Activated CD4-positive, CD25-positive, alpha-beta regulatory T cell treated with anti-CD3 and anti-CD28 coated beads, Interleukin-2, amount 50 U/mL, for 16 hours (primary cell): ENCODE measurements at regions not wholly inside any gene's neighbourhood (a gene's known extent, or its start where the extent isn't known, plus 50 kb on each side); places are given as distances from the start of the nearest gene placed in this dataset.
"Not testable (repeated sequence)": the region's sequence is repeated elsewhere in the genome, so short reads cannot be mapped to it uniquely, and the experiment has no call there.

Experiments
- DNase-seq: peaks from one replicate; pipeline ENCODE4 v3.0.0-alpha.2; 2020; ENCODE audit warnings: low read depth, low spot score

DNA sequence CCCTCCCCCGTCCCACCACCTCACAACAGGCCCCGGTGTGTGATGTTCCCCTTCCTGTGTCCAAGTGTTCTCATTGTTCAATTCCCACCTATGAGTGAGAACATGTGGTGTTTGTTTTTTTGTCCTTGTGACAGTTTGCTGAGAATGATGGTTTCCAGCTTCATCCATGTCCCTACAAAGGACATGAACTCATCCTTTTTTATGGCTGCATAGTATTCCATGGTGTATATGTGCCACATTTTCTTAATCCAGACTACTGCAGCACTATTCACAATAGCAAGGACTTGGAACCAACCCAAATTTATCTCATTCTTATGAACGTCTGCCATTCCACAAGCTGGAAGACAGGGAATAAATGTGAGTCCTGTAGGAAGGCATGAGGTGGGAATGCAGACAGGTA is 79.6 kb upstream of the SLC6A11 start:
- DNase-seq = not testable (repeated sequence)

DNA sequence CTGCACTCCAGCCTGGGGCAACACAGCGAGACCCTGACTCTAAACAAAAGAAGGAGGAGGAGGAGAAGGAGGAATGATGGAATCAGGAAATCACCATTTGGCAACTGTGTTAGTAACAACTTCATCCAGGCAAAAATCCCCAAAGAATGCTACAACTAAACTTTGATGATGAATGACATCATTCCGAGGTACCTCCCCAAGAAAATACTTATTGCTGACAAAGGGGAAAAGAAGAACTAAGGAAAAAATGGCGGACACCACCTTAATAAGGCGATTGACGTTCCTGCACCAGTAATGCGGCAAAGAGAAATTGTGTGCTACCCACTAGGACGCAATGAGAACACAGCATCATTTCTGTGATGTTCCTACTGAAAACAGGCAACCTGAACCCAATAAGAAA is 78.2 kb upstream of the SLC6A11 start:
- DNase-seq = no peak

GRCh38 chr3:10738688-10739372 is 77.2 kb upstream of the SLC6A11 start:
- DNase-seq = peak; percentile 54

DNA sequence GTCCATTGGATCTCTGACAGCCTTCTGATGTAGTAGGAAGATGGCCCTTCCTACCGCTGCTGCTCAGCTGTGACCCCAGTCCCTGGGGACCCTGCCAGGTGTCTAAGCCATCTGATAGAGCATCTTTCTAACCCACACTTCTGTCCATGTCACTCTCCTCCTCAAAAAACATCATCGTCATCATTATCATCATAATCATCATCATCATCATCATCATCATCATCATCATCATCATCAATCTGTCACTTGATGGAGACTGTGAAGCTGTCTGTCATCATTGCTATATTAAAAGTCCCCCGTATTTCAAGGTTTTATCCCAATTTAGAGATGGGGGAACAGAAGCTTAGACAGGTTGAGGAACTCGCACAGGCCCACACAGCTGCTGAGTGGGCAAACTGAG is 75.1 kb upstream of the SLC6A11 start:
- no peak for DNase-seq

- DNase-seq = no peak
Measured at GRCh38 chr3:10741891-10742671, 73.9 kb upstream of the SLC6A11 start.

DNA sequence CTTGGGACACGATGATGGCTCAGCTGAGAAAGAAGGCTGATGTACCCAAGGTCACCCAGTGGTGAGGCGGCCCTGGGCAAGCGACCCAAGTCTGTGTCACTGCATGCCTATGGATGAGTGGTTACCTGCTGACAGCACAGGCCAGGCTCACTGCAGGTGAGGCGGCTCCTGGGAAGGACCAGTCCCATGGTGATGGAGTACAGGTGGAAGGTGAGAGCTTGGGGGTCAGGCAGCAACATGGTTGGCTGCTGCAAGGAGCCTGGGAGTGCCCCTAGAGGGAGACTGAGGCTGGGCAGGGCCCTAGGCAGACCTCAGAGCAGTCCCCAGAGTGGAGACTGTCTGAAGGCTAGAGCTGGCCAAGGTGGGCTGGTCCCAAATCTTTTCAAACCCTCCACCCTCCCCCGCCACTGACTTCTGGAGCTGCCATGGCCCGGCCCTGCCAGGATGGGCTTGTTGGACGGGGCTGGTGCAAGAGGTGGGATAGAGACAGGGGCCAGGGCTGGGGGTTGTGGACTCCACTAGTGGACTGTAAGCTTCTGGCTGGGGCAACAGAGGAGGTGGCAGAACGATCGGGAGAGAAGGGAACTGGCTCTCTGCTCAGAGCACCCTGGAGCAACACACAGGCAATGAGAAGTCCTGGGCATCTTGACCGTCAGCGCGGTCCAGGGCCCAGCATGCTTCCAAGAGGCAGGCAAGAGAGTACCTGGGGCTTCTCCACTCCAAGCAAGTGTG is 72.5 kb upstream of the SLC6A11 start:
- DNase-seq = no peak

DNA sequence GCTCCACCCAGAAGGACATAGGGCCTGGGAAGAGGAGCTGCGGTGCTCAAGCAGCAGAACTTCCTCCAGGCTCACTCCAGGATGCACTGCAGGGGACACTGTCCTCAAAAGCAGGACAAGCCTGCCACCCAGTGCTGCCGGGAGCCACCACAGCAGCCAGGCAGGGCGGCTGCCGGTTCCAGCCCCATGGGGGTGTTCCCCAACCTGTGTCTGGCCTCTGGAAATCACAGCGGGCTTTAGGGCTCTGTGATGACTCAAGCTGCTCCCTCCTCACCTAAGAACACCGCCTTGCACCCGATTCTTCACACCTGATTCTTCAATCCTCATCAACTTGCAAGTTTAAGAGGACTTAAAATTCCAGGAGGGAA is 71.9 kb upstream of the SLC6A11 start:
- no peak for DNase-seq

GRCh38 chr3:10745392-10745791 is 70.6 kb upstream of the SLC6A11 start:
- DNase-seq = no peak

DNA sequence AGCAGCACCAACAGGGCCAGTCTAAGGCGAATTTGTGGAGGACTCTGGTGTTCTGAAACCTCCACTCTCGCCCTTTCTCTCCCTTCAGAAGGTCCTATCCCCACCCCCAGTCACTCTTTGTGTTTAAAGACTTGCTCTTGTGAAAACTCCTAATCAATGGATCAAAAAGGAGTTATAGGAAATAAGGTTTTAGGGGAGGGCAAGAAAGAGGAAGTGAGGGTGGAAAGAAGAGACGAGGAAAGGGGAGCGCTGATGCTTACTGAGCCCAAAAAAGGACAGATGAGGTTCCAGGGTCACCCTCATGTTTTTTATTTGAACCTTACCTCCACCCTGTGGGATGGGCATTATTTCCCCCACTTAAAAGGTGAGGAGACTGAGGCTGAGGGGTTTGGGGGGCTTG is 70.0 kb upstream of the SLC6A11 start:
- DNase-seq = no peak

GRCh38 chr3:10746684-10747083 is 69.3 kb upstream of the SLC6A11 start:
- DNase-seq = no peak

GRCh38 chr3:10747341-10747740 is 68.7 kb upstream of the SLC6A11 start:
- DNase-seq = no peak

GRCh38 chr3:10748040-10748439 is 68.0 kb upstream of the SLC6A11 start:
- no peak for DNase-seq

DNA sequence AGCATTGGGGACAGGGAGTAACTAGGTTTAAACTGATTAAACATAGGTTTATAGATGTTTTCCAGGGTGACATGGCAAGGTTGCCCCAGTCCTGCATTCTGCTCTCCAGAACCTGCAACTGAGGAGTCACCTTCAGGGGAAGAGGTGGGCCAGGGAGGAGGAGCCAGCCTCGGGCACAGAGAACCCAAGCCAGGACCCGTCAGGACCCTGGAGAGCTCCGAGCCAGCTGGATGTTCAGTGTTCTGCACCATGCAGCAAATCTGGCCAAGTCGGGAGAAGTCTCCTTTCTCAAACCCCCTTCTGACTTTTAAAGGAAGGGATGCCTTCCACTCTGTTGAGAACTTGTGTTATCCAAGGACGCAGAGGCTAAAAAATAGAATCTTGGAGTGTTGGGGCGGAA is 62.1 kb upstream of the SLC6A11 start:
- DNase-seq = no peak

- no peak for DNase-seq
Measured at GRCh38 chr3:10756546-10756945, 59.5 kb upstream of the SLC6A11 start.

- no peak for DNase-seq
Measured at GRCh38 chr3:10757021-10757820, 58.8 kb upstream of the SLC6A11 start.

DNA sequence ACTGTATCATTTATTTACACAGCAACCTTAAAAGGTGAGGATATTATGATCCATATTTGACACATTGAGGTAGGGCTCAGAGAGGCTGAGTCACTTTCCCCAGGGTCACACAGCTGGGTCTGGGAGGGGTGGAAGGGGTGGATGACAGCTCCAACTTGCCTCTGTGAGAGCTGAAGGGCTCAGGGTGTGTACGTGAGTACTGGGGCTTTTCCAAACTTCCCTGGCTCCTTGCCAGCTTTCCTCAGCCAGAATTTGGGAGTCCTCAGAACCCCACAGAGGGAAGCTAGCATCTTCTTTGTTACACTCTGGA is 58.3 kb upstream of the SLC6A11 start:
- no peak for DNase-seq

DNA sequence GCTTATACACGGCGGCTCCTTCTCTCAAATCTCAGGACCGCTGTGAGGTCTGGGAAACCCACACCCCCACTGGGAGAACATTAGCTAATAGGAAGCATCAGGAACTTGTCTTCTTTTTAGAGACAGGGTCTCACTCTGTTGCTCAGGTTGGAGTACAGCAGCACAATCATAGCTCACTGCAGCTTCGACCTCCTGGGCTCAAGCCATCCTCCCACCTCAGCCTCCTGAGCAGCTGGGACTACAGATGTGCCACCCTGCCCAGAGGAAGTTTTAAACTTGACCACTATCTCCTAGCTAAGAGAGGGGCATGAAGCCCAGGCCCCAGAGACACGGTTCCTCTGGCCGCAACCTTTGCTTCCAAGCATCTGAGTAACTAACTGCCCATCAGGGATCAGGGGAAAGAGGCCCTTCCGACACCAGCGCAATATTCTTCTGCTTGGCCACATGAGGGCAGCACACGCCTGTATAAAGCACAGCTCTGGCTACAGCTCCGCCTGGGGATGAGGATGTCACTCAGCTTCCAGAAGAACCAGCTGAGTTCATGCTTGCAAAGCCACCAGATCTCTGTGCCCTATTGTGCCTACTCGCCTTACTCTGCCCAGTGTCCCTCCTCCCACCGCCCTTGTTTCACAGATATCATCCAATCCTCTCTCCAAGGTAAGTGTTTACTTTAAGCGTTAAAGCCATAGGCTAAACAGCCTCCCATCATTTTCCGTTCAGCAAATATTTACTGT is 57.6 kb upstream of the SLC6A11 start:
- no peak for DNase-seq

GRCh38 chr3:10759495-10759894 is 56.5 kb upstream of the SLC6A11 start:
- no peak for DNase-seq

DNA sequence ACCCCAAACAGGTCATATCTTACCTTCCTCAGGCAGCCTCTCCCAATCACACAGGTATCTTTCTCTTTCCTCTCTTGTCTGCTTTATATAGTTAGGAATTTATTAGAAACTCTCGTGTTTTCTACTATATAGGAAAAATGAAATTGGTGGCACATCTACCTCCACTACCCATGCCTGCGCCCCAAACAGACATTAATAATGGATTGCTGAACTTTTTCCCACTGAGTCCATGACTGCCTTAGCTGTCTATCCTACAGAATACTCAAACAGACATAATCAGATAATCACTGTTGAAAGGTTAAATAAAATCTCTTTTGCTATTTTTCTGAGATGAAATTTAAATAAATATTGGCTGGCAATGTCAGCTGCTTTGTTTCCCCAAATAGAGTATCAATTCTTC is 55.8 kb upstream of the SLC6A11 start:
- no peak for DNase-seq

- no peak for DNase-seq
Measured at GRCh38 chr3:10761583-10761982, 54.4 kb upstream of the SLC6A11 start.

DNA sequence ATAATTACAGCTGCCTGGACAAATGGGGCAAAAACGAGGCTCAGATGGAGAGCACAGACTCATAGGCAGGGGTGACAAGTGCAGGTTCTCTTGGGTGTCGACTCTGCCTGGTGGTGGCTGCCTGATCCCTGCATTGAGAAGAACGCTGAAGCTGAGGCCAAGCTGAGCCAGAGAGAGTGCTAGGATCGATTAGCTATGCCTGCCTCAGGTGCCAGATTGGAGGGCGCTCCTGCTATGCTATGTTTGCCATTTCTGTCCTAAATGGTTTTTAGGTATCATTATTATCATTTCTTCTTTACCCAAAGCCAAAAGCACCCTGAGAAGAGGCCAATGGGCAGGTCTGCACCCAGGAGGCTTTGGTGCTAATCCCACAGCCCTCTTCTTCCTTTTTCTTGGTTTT is 53.9 kb upstream of the SLC6A11 start:
- DNase-seq = no peak
